NCI-H524 (cell line): ENCODE measurements at regions not wholly inside any gene's neighbourhood (a gene's known extent, or its start where the extent isn't known, plus 50 kb on each side); places are given as distances from the start of the nearest gene placed in this dataset.

ENCODE experiments used
- DNase-seq, 2 experiments: peaks; one replicate each; lab custom pipeline; 2025; lab: John Stamatoyannopoulos, UW

DNA sequence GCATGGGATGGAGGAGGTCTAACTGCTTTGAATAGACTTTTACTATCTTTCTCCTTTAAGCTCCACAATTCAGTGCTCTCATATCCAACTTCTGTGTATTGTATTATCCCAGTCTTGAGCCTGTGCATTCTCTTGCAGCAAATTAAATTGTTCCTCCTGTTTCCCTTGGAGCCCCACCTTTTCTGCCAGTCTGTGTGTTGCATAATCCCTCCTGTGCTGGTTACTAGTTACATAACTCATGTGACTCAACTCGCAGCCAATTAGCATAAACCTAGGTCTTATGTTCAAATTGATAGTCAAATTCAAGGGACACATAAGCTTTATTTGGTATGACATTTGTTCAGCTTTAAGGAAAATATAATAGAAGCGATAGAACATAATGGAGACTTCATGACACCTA, 1863.5 kb downstream of the MRPL39 start:
- DNase-seq: no peak

DNA sequence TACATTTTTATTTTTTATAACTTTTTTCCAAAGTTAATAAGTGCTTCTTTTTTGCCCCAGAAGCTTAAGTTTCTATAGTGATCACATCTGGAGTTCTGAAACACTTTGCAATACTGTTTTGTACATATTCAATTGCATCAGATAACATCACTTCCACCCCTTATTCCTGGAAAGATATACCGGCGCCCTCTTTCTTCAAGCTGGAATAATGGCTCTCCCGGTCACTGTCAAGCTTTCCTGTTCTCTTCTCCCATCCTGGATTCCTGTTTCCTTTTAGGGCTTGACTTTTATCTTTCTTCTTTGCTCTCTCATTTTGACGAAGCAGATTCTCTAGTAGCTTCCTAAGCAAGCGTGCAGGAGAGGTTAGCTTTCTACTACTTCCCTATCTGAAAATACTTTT, 1866.8 kb downstream of the MRPL39 start:
- DNase-seq: peak in 1 of 2 experiments; percentile 6

DNA sequence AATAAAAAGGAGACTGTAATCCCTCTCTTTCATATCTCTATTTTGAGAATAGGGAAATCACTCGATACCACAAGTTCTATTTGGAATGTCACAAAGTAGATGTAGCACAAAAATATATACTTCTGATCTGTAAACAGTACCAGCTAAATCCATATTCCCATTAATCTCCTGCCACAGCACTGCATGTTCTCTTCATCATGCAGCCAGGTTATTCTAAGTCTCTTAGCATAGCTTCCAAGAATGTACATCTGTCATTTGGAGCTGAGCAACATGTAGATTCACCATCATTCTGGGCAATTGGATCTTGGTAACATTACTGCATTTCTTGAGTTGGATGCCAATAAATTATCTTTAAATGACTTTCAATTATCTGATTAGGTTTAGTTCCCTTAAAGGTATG, 1874.5 kb downstream of the MRPL39 start:
- DNase-seq: no peak

DNA sequence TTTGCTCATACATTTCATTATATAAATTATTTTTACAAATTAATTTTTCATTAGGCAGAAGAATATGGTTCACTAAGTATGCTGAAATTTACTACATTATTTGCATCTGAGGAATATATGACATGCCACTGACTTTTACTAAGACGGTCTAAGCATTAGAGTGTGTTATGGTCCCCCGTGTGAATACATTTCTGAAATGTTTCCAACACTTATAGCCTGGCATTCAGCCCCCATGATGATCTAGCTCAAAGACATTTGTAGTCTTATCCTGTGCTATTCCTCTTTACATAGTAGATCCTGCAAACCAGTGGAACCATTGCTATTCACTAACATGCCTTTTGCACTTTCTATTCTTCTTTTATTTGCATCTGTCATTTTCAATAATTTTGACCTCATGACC, 1878.0 kb downstream of the MRPL39 start:
- DNase-seq: no peak

DNA sequence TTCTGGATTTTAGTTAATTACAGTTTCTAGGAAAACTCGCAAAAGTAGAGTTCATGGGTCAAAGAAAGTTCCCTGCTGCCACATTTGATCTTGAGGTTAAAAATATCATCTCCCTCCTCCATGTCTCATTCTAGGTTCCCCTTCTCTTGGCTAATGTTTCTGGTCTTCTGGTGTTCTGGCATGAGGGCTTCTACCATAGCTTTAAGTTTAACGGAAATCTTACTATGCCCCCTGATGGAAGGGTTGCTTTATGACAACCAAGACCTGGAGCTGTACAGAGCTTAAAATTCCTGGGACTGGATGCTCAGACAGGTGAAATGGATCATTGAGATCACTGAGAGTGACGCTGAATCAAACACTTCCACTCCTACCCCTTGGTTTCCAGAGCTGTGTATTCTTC, 1881.7 kb downstream of the MRPL39 start:
- DNase-seq: peak in 1 of 2 experiments; percentile 4

DNA sequence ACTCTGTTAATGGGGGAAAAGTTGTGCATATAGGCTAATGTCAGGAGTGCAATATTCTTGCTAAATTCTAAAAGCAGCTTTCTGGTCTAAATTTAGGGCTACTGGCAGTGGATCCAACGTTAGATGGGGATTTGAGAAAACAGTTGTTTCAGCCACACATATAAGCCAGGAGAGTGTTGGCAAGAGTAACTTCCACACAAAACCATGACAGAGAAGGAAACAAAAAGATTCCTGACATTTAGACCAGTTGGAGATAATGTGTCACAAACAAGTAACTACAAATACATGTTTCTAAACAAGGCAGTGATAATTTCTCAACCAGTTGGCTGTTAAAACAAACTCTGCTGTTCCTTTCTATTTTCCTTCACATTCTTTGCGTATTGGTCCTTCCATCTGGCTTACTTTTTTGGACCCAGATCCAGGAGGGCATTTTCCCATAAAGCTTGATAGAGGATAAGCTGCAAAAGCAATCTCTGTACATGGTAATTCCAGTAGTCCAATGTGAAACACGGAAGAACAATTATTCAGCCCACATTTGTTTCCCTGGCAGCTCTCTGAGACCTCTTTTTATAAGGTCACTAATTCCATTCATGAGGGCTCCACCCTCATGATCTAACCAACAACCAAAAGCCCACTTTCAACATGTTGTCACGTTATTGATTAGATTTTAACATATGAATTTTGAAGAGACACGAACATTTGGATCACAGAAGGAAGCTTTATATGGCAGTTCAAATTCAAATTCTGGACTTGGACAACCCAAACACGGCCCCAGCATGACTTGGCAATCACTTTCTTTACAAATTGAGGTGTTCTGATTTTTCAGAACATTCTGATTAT, 1888.6 kb downstream of the MRPL39 start:
- DNase-seq: no peak

DNA sequence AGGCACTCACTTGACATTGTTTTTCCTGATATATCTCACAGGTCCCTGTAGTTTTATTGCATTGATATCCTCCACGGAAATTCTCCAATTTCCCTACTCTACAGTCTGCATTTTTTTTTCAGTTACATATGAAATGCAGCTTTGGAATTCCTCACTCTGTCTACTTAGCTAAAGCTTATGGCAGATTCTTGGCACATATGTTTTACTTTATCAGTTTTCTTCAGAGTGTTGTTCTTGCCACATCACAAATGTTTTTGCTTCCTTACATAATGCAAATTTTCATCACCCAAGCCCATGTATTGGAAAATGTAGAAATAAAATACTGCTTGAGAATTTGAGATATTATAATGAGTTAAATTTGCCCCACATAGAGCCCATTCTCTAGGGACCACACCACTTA, 1895.1 kb downstream of the MRPL39 start:
- no peak for DNase-seq

DNA sequence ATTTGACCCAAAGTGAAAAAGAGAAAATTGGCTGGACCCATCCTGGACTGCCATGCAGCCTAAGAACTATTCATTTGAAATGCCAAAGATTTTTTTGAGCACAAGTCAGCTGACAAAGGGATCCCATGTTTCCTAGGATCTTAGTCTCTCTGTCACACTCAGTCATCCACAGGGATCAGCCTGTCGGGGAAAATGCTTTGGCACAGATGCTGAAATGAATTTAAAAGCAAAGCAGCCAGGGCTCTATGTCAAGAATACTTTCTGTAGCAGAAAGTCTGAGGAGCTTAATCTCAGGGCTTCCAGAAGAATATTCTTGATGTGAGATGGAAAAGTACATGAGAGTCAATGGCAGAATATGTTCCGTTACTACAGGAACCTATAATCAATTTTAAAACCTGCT, 1900.8 kb downstream of the MRPL39 start:
- no peak for DNase-seq

DNA sequence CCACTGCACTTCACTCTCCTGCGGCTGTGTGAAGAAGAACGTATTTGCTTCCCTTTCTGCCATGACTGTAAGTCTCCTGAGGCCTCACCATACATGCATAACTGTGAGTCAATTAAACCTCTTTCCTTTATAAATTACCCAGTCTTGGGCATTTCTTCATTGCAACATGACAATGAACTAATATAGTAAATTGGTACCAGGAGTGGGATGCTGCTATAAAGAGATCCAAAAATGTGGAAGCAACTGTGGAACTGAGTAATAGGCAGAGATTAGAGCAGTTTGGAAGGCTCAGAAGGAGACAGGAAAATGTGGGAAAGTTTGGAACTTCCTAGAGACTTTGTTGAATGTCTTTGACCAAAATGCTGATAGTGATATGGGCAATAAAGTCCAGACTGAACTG, 1907.9 kb downstream of the MRPL39 start:
- no peak for DNase-seq

DNA sequence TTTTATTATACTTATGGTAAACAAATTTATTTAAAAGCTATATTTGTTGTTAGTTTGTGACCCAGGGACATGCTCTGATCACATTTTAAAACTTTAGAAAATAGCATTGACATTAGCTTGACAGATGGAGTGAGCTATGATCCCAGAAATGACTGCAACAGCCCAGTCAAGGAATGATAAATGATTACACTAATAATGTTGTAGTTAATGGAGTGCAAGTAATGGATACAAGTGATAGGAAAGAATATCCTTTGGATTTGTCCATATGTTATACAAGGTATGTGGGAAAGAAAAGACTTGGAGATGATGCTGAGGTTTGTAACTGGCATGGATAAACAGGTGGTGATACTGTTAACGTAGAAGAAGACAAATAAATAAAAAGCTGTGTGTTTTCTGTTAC, 1908.7 kb downstream of the MRPL39 start:
- peak in 1 of 2 experiments; percentile 6 for DNase-seq

DNA sequence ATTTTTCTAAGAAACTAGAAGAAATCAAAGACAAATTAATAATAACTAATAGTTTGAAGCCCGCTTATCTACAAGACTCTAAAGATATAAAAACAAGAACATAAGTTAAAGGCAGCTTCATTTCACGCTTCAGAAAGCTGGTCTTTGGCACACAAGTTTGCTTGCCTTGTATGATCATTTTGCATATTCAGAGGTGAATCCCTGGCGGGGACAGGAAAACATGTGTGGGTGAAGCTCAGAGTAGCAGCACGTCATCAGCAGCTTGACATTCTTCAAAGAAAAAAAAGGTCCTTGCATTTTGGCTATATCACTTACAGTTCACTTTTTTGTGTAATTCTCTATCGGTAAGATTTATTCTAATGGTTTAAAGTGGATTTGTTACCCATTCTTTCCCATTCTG, 1911.8 kb downstream of the MRPL39 start:
- no peak for DNase-seq

DNA sequence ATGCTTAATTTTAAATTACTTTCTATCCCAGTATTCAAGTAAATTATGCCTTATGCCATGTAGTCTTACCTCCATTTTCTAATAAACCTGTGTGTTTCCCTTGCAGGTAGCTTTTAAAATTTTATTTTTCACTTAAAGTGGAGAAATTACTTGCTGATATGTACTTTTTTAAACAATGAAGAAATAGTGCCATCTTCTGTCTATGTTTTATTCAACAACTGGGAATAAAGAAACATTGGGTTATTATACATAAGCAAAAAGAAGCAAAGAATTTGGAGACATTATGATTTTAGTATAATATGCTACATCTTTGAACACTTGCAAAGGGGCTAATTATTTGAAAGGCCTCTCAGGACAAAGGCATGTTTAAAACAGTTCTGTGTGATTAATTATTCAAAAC, 1912.9 kb downstream of the MRPL39 start:
- DNase-seq: peak in 1 of 2 experiments; percentile 7

DNA sequence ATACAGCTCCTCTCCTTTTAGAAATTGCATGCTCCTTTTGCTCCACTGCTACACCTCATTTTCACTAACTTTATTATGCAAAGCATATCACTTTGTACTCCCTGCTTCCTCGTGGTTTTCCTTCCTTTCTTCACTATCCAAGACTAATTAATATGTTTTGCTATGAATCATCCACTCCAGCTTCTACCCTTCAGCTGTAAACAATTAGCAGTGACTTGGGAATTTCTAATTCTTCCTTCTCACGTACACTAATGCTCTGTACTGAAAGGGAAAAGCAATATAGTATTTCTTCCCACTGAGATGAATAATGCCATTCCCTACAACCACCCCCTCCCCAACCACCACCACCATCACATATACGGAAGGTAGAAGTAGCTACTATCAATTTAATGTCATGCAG, 1917.0 kb downstream of the MRPL39 start:
- no peak for DNase-seq

DNA sequence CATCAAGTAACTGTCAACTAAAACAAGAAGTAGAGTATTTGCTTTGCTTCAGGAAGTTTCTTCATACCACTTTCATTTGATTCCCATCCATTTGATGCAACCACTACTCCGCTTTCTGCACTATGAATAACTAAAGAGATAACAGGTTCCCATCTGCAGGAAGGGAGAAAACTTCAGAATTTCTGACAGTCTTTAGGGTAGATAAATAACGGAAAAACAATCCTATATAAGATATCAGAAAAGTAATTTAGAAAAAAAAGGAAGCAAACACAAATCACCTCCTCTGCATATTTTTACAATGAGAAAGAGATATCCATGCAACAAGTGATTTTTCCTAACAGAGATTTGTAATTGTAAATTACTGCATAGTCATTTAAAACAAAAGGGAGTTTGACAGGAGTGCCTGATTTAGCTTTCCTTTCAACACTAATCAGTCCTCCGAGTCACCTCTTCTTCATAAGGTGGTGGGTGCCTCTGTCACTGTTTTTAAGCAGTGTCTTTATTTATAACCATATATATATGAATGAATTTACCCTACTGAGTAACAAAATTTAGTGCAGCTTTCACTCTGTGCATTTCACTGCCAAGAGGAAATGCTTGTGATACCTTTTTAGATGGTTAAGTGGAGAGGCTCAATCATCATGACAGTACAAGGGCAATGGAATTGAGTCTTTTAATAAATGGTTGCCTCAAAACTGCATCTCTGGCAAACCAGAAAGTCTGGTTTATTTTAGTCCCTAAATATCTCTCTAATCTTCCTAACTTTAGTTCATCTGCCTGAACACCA, 1920.4 kb downstream of the MRPL39 start:
- DNase-seq: no peak

DNA sequence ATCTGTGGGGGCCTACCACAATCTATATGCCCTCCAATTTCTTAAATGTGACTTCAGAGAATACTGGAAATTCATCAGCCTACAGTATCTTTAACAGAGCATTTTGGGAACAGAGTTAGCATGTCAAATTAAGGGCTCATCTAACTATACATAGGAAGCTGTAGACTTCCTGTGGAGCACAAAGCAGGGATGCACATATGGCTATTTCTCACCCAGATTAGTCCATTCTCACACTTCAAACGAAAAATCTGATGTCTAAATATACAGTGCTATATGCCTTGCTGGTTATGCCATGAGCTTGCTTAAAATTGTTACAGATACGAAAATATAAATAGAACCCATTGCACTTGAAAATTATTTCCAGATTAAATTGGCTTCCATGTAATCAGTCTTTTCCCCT, 1922.8 kb downstream of the MRPL39 start:
- DNase-seq: no peak

DNA sequence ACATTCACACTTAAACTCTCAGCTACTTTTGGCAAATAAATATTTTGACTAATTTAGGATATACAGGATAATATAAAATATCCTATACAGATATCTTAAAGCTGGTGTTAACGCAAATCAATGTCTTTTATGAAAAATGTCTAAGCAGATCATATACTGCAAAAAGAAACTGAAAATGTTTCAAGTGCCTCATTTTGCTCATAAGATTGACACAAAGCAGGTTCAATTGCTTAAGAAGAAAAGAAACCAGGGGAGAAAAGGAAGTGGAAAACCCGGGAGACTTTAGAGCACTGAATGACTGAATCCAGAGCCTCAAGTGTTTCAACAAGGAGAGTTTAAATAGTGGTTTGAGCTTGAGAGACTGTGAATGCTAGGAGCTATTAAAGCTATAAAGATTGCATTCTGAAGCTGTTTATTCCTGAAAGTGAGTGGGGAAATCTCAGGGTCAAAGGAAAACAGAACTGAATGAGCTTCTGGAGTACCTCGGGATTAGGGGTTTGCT, 1943.0 kb downstream of the MRPL39 start:
- DNase-seq: no peak

DNA sequence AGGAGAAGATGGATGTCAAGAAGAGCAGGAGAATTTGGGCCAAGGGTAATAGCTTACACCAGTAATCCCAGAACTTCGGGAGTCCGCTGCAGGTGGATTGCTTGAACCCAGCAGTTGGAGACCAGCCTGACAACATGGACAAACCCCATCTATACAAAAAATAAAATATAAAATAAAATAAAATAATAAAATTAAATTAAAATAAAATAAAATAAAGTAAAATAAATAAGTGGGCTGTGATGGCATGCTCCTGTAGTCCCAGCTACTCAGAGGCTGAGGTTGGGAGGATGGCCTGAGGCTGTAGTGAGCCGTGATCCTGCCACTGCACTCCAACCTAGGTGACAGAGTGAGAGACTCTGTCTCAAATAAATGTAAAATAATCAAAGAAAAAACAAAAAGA, 1946.7 kb downstream of the MRPL39 start:
- DNase-seq: no peak

DNA sequence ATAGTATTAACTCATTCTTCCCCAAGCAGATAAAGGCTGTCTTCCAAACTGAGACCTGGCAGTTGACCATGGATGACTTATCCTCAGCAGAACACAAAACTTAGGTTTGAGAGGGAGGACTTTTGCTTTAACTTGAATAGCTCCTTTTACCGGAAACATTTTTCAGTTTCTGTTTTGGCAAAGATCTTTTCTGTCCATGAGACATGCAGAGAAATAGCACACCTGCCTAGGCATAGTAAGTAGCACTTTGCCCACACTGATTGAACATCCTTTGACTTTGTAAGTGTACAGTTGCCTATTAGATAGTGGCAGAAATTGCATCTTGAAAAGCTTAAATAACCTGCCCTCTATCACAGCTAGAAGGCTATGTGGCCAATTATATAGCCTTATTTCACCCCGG, 1962.5 kb downstream of the MRPL39 start:
- DNase-seq: no peak

DNA sequence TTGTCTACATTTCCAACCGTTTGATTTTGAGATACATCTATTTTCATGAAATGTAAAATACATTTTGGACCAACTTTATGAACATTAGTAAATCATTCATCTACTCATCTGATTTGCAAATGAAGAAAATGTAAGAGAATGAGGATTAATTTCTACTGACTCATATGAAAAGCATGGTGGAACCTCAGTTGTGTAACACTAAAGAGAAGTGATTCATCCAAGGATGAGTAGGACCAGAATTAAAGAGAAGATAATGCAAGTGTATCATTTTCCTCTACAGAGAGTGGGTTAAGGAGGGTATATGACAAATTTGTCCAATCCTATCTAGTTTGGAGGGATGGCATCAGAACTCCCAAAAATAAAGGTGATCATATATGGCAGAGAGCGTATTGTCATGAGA, 1967.6 kb downstream of the MRPL39 start:
- no peak for DNase-seq

DNA sequence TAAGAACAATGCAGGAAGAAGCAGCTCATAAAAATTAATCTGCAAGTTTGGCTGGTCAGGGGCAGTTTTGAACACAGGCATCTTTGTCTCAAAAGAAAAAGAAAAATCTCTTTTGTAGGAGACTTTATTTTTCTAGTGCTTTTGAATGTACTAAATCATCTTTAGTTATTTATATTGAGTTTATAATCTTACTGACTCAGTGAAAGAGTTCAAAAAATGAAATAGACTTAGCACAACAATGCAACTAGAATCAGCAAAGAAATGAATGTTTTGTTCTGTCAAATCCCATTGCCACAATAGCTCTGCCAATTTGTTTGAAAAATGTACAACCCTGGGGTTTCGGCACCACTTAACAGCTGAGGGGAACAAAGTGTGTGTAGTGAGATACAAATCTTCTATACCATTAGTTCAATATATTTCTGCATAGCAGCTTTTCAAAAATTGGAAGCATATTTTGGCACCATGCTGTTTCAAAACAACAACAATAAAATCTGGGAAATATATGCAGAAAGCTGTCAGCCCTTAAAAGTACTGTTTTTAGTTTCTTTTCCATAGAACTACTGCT, 1969.1 kb downstream of the MRPL39 start:
- DNase-seq: no peak

DNA sequence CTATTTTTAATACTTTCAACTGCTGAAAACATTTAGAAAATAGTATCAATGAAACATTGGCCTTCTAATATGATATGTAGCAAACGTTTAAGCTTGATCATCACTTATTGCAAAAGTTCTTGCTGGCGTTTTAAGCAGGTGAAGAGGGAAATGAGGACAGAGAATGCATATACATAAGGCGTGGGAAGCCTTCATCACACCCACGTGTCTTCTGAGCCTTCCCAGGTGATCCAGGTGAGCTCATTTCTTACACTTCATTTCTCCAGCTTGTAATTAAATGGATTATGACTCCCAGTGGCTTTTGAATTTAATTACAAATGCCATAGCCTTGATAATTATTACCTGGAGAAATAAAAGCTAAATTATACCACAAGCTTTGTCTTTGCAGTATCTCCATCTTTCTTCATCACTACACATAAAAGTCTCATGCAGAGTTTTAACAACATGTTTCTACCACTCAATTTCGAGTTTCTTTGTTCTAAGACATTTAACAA, 1973.8 kb downstream of the MRPL39 start:
- DNase-seq: no peak

DNA sequence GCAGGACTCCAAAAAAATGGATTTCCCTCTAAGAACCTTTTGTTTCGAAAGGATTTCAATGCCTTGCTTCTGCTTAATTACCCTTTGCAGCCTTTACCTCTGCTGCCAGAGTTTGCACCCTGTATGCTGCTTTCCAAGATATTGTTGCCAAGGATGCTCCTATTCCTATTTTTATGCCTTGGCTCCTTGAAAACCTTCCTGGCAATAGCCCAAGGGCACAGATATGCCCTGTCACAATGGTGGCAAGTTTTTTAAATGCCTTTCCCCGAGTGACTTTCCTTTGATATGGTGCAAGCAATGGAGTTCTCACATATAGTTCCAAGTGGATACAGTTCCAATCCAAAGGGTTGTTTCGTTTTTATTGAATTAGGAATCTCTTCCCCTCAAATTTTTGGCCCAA, 1983.0 kb downstream of the MRPL39 start:
- DNase-seq: no peak

DNA sequence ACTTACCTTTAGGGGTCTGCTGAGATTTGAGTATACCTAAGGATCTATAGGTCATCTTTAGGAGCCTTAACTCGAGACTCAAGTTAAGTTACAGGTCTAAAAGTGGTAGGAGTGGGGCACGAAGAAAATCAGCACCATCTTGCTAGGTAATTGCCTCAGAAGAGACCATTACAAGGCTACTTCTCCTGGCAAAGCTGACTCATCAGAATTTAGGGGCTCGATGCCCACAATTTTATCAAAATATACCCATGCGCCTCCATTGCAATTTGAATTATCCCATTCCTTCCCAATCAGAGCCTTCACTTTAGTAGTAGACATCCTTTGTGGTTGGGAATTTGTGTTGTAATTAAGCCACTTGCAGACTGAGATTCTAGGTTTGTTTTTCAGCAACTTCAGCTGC, 1994.3 kb downstream of the MRPL39 start:
- DNase-seq: no peak
